GM20431 (cell line): ENCODE measurements at regions not wholly inside any gene's neighbourhood (a gene's known extent, or its start where the extent isn't known, plus 50 kb on each side); places are given as distances from the start of the nearest gene placed in this dataset.

Experiments
- in situ Hi-C: fragments of 300-500 bp; cut with MseI, MboI; formaldehyde crosslinking; loops from one replicate; pipeline ENCODE4 v1.15.0; 2020; ENCODE audit warnings: low sequenced_read_pairs; ENCODE audit not compliant: unreplicated experiment

DNA sequence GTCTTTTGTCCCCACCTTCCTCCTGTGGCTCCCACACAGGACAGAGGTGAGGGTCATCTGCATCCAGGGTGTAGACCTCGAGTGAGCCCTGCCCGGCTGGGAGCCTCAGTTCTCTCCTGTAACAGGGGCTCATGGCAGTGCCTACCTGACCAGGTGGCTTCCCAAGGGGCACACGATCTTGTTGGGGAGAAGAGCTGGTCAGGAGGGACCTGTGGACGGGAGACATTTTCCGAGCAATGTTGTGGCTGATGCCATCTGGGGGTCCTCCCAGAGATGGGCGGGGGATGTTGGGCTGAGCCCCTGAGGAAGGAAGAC lies 51.9 kb downstream of the CEBPB start:
- in situ Hi-C loops, result no loop called here

DNA sequence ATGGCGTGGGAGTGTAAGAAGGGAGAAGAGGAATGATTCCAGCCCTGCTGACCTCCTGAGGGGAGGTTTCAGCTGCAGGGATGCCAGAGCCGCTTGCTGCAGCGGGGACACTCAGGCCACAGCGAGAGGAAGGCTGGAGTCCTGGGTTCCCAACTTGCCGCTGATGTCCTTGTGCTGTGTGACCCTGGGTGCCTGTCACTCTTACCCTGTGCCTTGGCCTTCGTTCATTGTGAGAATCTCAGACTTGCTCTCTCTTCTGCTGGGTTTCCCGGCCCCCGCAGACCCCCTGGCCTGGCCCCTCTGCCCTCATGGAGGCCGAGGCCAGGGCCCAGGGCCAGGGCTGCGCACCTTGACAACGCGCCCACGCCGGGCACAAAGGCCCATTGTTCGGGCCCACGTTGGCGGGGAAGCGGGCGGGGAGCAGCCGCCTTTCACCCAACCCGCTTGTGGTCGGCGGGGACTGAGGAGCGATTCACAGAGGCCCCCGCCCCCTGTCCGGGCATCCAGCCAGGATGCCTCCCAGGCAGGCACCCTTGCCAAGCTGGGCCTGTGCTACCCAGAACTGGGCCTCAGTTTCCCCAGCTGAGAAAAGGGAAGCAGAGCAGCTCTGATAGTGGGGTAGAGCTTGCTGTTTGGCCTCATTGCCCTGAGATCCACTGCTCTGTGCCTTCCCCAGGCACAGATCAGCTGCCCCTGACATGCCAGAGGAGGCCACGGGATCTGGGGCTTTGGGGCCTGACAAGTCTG lies 52.4 kb downstream of the CEBPB start:
- in situ Hi-C loops, result no loop called here

DNA sequence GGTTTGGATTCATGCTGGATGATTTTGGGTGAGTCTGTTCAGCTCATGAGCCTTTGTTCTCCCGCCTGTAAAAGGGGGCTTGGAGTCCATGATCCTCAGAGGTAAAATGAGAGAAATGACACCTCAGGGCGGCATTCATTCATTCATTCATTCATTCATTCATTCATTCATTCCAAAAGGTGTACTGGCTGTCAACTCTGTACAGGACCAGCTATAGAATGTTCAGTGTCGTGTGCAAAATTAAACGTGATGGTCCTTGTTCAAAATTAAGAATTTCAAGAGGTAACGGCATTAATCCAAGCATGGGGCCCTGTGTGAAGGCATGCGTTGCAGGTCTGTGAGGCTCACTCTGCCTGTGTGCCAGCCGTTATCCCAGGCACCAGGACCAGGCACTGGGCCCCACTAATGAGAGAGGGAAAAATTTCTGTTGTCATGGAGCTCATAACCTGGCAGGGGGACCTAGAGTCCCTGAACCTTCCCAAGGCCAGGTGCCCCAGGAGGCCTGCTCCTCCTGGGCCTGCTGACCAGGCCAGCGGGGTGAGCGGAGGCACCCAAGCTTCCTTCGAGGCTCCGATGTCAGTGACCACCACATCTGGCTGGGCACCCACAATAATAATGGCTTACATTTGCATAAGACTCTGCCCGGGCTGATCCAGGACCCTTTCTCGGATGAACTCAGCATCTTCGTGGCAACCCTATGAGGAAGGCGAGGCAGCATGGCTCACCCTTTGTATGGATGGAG lies 53.2 kb downstream of the CEBPB start:
- in situ Hi-C loops, result no loop called here

DNA sequence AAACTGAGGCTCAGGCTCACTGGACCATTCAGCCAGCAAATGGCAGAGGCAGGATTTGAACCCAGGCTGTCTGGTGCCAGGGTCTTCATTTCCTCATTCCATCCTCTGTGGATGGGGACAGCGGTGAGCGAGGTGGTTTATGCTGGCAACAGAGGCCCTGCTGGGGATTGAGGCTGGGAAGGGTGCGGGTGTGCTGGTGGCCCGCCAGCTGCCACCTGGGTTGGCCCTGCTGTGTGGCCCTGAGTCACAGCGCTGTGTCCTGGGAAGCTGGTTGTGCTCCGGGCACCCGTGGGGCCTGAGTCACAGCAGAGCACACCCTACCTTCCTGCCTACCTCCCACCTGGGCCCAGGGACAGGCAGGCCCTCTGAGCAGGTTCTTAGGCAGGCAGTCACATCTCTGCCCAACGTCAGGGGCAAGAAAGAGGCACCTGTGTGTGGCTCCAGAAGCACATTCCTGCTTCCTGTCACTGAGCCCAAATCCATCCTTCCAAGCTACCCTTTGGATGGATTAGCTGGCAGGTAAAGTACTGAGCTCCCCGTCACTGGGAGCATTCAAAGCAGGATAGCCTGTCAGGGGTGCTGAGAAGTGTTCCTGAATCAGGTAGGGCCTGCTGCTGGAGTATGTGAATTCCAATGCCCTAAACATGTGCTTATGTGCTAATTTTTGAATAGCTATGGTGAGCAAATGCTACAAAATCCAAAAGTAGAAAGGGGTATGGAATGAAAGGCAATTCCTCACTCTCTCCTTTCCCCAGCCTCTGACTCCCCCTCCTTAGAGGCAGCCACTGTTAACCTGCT lies 53.9 kb downstream of the CEBPB start:
- in situ Hi-C loops, result no loop called here

DNA sequence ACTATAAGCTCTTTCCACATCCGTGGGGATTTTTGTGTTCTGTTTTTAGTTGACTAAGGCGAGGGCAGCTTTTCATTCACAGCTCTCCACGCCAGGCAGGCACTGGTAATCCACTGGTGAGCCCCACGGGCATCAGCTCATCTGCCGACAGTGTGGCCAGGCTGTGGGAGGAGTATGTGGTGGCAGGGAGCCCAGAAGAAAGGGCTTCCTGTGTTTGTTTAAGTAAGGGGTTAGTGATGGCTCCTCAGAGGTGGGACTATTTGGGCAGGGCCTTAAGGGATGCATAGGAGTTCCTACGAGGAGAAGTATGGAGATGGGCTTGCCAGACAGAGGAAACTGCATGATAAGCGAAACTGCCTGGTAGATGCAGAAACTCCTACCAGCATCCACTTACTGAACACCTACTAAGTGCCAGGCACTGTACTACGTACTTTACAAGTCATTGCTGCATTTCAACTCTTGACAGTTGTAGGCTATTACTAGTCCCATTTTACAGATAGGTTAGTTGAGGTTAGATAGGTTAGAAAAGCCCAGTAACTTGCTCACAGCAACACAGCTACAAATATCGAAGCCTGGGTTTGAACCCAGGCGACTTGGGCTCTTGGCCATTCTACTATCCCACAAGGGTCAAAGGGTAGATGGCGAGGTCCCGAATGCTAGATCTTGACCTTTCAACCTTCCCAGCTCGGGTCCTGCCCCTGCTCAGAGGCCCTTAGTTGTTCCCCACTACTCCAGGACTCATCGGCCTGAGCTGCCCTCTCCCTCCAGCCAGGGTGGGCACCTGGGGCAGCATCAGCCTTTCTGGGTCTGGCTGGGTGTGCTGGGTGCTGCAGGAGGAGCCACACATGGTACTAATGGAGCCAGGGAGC lies 55.1 kb downstream of the CEBPB start:
- in situ Hi-C loops, result no loop called here

DNA sequence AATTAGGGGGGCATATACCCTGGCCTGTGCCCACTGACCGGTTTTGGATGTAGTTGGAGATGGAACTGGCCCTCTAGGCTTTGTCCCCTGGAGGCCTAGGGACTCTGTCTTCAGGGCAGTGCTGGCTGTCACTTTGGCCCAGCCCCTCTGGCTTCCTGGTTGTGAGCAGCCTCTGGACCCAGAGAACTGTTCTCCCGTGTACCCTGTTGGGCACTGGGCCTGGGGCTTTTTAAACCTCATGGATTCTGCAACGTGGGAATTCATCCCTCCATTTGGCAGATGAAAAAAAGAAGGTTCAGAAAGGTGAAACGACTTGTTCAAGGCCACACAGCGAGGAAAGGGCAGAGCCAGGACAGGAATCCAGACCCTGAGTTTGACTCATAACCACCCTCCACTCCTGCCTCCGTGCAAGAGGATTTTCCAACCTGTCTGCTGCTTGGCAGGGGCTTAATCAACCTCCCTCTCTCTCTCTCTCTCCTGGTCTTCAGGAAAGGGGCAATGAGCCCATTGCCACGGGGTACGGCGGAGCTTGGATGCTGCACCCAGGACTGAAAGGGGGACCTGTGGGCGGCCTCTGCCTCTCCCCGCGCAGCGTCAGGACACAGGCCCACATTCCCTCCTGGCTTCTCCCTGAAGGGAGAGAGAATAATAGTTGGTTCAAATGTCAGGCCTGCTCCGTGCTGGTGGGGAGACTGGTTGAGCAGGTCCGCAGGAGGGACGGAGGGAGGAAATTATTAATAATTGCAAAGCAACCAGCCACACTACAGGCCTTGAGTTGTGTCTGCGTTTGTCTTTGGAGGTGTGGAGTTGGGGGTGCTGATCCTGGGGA lies 56.0 kb downstream of the CEBPB start:
- in situ Hi-C loops, result no loop called here

DNA sequence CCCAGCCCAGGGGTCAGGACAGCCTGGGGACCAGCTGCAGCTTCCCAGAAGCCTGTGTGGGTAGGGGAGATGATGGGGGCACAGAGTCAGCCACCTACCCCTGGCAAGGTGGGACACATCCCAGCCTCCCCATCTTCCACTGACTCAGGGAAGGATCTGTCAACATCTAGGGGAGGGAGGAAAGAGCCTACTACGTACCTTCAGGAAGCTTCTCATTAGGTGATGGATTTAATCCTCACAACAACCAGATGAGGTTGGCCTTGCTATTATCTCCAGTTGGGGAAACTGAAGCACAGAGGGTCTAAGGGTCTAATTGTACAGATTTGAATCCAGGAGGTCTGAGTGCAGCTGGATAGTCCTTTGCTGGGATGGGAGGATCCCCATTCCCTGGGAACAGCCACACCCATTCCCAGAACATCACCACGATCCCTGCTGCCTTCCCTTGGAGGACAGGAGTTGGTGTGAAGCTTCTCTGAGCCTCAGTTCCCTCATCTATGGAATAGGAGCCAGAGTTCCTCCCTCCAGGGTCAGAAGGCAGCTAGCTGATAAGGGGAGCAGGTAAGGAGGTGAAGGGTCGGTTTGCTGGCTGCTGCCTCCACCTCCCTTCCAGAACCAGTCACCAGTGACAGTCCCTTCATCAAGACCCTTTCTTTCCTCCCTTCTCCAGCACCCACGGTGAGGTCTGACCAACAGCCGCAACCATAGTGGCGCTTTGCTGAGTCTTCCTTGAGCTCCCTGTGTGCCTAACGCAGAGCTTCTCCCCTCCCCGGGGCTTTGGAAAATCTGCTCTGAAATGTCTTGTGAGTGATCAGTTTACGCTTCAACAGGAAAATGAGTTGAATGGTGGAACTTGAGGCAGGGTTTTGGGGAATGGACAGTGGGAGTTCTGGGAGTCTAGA lies 56.8 kb downstream of the CEBPB start:
- in situ Hi-C loops, result no loop called here

DNA sequence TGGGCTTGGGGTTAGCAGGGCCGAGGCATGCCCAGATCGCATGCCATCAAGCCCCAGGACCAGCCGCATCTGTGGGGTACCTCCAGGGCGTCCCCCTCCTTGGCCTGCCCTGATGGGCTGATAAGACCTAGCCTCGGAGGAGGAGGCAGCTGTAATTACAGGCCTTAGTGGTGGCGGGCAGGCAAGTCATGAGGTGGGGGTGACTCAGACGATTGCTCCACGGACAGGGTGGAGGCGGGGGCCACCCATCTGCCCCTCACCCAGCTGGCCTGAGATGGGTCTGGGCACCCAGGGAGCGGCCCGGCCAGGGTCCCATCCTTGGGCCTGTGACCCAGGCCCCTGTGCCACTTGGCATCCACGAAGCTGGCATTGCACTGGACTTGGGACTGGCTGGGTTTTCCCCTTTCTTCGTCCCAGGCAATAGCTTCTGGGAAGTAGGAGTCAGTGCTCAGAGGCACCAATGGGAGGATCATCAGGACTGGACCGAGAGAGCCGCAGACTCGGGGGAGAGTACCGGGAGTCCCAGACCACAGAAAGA lies 57.5 kb downstream of the CEBPB start:
- in situ Hi-C loops, result no loop called here

DNA sequence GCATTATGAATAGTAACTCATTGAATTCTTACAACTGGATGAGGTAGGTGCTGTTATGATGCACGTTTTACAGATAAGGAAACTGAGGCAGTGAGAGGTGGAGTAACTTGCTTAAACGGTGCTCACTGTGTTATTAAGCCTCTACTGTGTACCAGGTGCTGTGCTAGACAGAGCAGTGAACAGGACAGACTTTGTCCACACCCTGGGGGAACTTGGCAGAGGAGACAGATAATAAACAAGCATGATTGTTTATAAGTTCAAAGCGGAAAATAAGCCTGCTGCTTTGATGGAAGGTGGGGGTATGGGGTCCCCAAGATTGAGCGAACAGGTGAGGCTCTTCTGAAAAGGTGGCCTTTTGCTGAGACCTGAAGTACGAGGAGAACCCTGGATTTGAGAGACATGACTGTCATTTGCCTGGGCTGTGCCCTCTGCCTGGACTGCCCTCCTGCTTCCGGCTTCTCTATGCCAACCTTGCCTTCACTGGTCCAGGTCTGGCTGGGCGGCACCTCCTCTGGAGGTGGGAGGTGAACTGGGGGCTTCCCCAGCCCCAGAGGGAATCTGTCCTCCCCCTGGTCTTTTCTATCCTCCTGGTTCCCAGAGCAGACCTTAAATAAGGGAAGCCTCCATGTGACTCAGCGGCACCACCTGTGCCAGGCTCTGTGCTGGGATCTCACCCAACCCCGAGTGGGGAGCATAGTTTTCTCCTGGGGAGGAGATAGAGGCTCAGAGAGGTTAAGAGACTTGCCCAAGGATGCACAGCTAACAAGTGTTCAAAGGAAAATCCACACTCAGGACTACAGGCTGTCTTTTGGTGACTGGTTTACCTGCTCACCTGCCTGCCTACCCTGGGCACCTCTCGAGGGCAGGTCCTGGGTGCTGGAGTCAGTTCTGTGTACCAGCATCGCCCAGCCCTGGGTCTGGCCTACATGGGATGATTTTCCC lies 59.1 kb downstream of the CEBPB start:
- in situ Hi-C loops, result no loop called here

DNA sequence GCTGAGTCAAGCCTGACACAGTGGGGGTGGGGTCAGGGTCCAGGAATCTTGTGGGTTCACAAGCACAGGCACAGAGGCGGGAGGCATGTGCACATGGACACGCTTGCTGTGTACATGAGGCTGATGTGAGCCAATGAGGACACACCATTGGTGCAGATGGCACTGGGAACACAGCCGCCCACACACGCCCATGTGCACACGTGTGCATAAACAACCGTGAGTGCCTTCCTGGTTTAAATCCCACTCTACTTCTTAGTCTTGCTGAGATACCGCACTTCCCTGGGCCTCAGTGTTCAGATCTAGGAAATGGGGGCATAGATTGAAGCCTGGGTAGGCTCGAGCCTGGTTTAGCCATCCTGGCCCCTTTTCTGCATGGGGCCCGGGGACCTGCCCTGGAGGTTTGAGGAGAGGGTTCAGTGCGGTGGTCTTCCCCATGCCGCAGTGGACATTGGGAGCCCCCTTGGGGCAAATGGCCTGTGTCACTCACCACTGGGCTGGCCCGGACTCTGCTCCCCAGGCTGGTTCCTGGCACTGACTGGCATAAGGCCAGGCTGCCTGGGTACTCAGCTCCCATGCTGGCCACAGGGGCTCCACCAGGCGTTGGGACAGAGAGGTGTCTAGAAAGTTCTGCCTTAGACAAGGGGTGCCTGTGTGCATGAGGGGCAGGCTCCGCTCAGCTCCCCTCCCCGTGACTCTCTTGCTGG lies 60.2 kb downstream of the CEBPB start:
- in situ Hi-C loops, result no loop called here

DNA sequence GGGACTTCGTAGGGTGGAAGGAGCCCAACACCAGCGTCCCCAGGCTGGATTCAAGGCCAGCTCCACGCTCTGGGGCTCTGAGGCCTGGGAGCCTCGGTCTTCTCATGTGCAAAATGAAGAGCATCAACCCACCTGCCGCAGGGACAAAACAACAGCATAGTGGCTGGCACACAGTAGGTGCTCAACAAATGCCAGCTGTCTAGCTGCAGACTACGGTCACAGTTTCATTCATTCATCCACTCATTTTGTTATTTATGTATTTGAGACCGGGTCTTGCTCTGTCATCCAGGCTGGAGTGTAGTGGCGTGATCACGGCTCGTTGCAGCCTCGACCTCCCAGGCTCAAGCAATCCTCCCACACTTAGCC lies 60.7 kb downstream of the CEBPB start:
- in situ Hi-C loops, result no loop called here

DNA sequence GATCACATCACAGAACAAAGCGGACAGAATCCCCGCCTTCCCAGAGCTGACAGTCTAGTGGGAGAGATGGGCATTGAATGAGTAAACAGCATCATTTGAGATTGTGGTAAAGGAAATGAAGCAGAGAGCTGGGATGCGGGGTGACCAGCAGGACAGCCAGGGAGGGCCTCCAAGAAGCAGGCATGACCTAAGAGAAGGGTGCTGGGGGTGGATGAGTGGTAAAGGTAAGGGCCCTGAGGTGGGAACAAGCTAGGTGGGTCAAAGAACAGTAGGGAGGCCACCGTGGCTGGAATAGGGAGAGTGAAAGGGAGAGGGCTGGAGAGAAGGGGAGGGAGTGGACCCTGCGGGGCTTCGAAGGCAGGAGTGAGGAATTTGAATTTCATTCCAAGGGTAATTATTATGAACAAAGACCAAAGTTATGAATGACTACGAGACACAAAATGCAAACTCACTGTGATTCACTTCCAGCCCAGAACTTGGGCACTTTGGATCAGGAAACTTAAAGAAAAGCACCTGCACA lies 61.4 kb downstream of the CEBPB start:
- in situ Hi-C loops, result no loop called here

DNA sequence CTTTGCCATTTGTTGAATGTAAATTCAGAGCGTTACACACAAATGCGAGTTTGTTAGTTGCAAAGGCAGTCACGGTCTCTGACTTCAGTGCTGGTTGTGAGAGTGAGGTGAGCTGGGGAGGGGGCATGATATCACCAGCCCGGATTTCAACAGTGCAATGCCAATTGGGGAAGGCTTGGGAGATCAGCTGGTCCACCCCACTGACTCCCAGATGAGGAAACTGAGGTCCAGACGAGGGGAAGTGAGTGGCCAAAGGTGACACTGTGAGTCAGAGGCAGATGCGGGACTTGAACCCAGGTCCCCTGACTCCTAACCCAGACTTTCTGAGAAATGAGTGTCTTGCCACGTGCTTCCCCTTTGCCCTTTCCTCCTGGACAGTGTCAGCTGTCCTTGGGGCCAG lies 62.1 kb downstream of the CEBPB start:
- in situ Hi-C loops, result no loop called here

DNA sequence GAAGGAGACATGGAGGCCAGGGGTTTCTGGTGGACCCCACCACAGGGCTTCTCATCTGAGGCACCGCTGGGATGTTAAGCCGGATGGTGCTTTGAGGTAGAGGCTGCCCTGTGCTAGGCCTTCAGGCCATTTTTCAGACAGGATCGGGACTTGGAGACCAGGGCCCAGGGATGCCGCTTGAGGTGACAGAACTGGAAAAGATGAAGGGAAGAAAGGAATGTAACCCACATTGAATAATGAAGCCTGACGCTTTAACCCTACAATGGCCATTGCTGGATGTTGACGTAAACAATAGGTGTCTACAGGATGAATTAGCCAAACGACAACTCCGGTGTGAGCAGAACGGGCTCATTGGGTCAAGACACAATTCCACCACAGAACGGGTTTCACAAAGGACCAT lies 62.5 kb downstream of the CEBPB start:
- in situ Hi-C loops, result no loop called here

DNA sequence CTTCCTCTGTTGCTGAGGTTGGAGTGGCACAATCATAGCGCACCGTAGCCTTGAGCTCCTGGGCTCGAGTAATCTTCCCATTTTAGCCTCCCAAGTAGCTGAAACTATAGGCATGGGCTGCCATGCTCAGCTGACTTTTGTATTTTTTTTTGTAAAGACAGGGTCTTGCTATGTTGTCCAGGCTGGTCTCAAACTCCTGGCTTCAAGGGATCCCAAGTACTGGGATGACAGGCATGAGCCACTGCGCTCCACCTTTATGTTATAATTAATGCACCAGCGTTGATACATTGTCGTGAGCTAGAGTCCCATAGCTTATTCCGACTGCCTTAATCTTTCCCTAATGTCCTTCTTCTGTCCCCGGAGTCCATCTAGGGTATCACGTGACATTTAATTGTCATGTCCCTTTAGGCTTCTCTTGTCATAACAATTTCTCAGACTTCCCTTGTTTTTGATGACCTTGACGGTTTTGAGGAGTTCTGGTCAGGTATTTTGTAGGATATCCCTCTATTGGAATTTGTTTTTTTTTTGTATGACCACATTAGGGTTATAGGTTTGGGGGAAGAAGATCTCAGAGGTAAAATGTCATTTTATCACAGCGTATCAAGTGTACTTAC lies 63.9 kb downstream of the CEBPB start:
- in situ Hi-C loops, result no loop called here

DNA sequence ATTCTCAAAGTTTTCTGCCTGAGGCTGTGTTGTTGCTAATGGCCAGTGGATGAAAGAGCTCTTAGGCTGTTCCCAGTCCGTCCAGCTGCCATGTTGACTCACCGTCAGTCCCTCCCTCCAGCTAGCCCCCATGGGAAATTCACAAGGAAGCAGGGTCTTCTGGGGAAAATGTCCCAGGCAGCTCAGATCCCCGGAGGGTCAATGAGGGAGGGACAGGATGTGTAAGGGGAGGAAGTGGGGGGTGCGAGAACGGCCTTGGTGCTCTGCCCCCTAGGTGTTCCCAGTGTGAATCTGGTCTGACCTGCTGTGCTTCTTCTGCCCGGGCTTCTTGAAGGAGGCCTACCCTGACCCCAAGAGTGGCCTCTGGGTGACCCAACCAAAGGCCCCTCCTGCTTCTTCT lies 65.9 kb downstream of the CEBPB start:
- in situ Hi-C loops, result no loop called here
